ENCODE measurements at regions not wholly inside any gene's neighbourhood (a gene's known extent, or its start where the extent isn't known, plus 50 kb on each side); places are given as distances from the start of the nearest gene placed in this dataset.

GRCh38 chr6:137602313-137603197 is 108.4 kb upstream of the OLIG3 start (continued):
- TF ChIP-seq MXI1 (IDR thresholded peaks at IDR 0.05; ENCODE audit: borderline replicate concordance, low read depth, low read length), result no peak

GRCh38 chr6:137610702-137611101 is 116.5 kb upstream of the OLIG3 start:
- H2BK15ac ChIP-seq (ENCODE audit: low read depth, low read length), result no peak overlapping the region
- no peak overlapping the region for H3K14ac ChIP-seq (replicated peaks; ENCODE audit: low read depth, low read length)
- BruUV-seq (replicated peaks), result no TSS peak
- H3K23ac ChIP-seq (ENCODE audit: low read depth, low read length), result no peak overlapping the region
- no peaks in the 10 kb centered on the region for H4K20me1 ChIP-seq (ENCODE audit: insufficient read depth, low read length)
- no peak overlapping the region for H3K27ac ChIP-seq (ENCODE audit: insufficient read depth, low read length)
- DNase-seq (no peak), ATAC-seq (ENCODE audit: low read depth) (no peak)
- no peak overlapping the region for H4K91ac ChIP-seq (ENCODE audit: insufficient read depth, low read depth, low read length)
- no peak overlapping the region for H2BK5ac ChIP-seq (ENCODE audit: low read depth, low read length, poor library complexity, severe bottlenecking)
- no peak overlapping the region for H2AK5ac ChIP-seq (ENCODE audit: low read depth, low read length)
- H3K4me3 ChIP-seq (ENCODE audit: insufficient read depth, low read depth, low read length), result no peak overlapping the region
- H3K18ac ChIP-seq (ENCODE audit: low read depth, low read length), result no peak overlapping the region
- H3K9ac ChIP-seq (ENCODE audit: low read depth, low read length), result no peak overlapping the region
- H2AFZ ChIP-seq (replicated peaks; ENCODE audit: low read length, poor library complexity), result no peak overlapping the region
- intact Hi-C loops (cut with micrococcal nuclease) (no loop called here), dilution Hi-C loops (cut with HindIII; ENCODE audit: low sequenced_read_pairs, unreplicated experiment) (no loop called here), in situ Hi-C loops (cut with MboI; ENCODE audit: low sequenced_read_pairs) (no loop called here)
- H3K56ac ChIP-seq (ENCODE audit: extremely low read depth, insufficient read depth, low read length), result no peak overlapping the region
- H3K4me2 ChIP-seq (ENCODE audit: low read depth, low read length), result no peak overlapping the region
- WGBS, 2 experiments (ENCODE audit: extremely low coverage in 2 of 2, insufficient read length in 1 of 2), result no CpG with 5 or more reads among the region's 2 CpGs
- H3K4ac ChIP-seq (ENCODE audit: low read depth, low read length), result no peak overlapping the region
- ChIA-PET CTCF (interaction anchor here (0.5 kb wide), 1 partner anchor 626 kb away, joined by 3 read pairs; no protein-coding TSS in a partner anchor), POLR2A (ENCODE audit: unreplicated experiment) (no interaction called here)
- H2AK9ac ChIP-seq (replicated peaks; ENCODE audit: low read depth, low read length, poor library complexity), result no peak overlapping the region
- no peak overlapping the region for H4K5ac ChIP-seq (ENCODE audit: low read depth, low read length)
- H2BK20ac ChIP-seq (ENCODE audit: low read depth, low read length), result no peak overlapping the region
- no peaks in the 10 kb centered on the region for H3K9me1 ChIP-seq (ENCODE audit: insufficient read depth, low read length)
- no peak overlapping the region for H2BK120ac ChIP-seq (ENCODE audit: low read depth, low read length)
- TF ChIP-seq MAZ (IDR thresholded peaks at IDR 0.05; ENCODE audit: borderline replicate concordance, low read depth, low read length) (no peak), BHLHE40 (IDR thresholded peaks at IDR 0.05; ENCODE audit: low read depth, low read length) (no peak), RCOR1 (IDR thresholded peaks at IDR 0.05; ENCODE audit: insufficient replicate concordance, low read length) (no peak), SMC3 (IDR thresholded peaks at IDR 0.05; ENCODE audit: low read depth, low read length) (no peak), RFX5 (IDR thresholded peaks at IDR 0.05; ENCODE audit: low read depth, low read length) (no peak), ELK1 (IDR thresholded peaks at IDR 0.05; ENCODE audit: borderline replicate concordance, low read depth, low read length) (no peak), CTCF (conservative IDR thresholded peaks at IDR 0.05; ENCODE audit: low read depth, low read length) (no peak), CEBPB (IDR thresholded peaks at IDR 0.05; ENCODE audit: low read depth, low read length) (no peak), CHD1 (IDR thresholded peaks at IDR 0.05; ENCODE audit: low read depth, low read length) (no peak), POLR2A (IDR thresholded peaks at IDR 0.05; ENCODE audit: low read depth, low read length) (no peak), MXI1 (IDR thresholded peaks at IDR 0.05; ENCODE audit: borderline replicate concordance, low read depth, low read length) (no peak), RAD21 (IDR thresholded peaks at IDR 0.05; ENCODE audit: low read length) (no peak), MAFK (IDR thresholded peaks at IDR 0.05; ENCODE audit: low read depth, low read length) (no peak)
- H3K4me1 ChIP-seq (ENCODE audit: control insufficient read depth, insufficient read depth, low read length), result no peaks in the 10 kb centered on the region
- no peaks in the 10 kb centered on the region for H3K79me1 ChIP-seq (ENCODE audit: low read depth in 1 of 2, low read length in 2 of 2)
- no peaks in the 10 kb centered on the region for H3K9me3 ChIP-seq (ENCODE audit: control insufficient read depth, insufficient read depth, low read length)
- H3K36me3 ChIP-seq (ENCODE audit: control insufficient read depth, insufficient read depth, low read length), result no peaks in the 10 kb centered on the region
- H4K8ac ChIP-seq (ENCODE audit: low read depth in 2 of 2, low read length in 2 of 2), result no peak overlapping the region
- no peaks in the 10 kb centered on the region; the same call in 1 of the 2 replicates for H3K27me3 ChIP-seq (ENCODE audit: control insufficient read depth, insufficient read depth, low read length)
